Lower lobe of right lung (tissue), 2 donors: ENCODE measurements at regions not wholly inside any gene's neighbourhood (a gene's known extent, or its start where the extent isn't known, plus 50 kb on each side); places are given as distances from the start of the nearest gene placed in this dataset.
"Not testable (repeated sequence)": the region's sequence is repeated elsewhere in the genome, so short reads cannot be mapped to it uniquely, and the experiment has no call there.

Experiments
- ATAC-seq, 2 donors: fragments of 200-7000 bp; cut with Tn5 transposase; one replicate each; pipeline ENCODE4 v1.9.1; 2020 to 2022; ENCODE audit warnings: mild to moderate bottlenecking in 2 of 2, moderate library complexity in 2 of 2
- DNase-seq: peaks from one replicate; pipeline ENCODE4 v3.0.0-alpha.2; 2020
- H3K27ac ChIP-seq: fragments of 200-600 bp; one replicate; pipeline ENCODE4 v1.8.0; 2022
- H3K27me3 ChIP-seq: fragments of 200-600 bp; one replicate; pipeline ENCODE4 v1.8.0; 2022; ENCODE audit warnings: low read depth
- H3K36me3 ChIP-seq: fragments of 200-600 bp; one replicate; pipeline ENCODE4 v1.8.0; 2022; ENCODE audit warnings: mild to moderate bottlenecking
- H3K4me1 ChIP-seq: fragments of 200-600 bp; one replicate; pipeline ENCODE4 v1.8.0; 2022
- H3K4me3 ChIP-seq: fragments of 200-600 bp; one replicate; pipeline ENCODE4 v1.8.0; 2022; ENCODE audit warnings: mild to moderate bottlenecking
- H3K9me3 ChIP-seq: fragments of 200-600 bp; one replicate; pipeline ENCODE4 v1.8.0; 2022
- intact Hi-C: fragments of 100-400 bp; cut with DNase I; formaldehyde crosslinking; loops from one replicate; pipeline ENCODE4 v1.11.0; 2022
- TF ChIP-seq, protein P1 (sequence below): fragments of 200-600 bp; IDR thresholded peaks from one replicate; pipeline ENCODE4 v1.8.0; 2022; ENCODE audit warnings: antibody characterized with exemption, mild to moderate bottlenecking
- donor health status: DM: no; HTN: yes; CAD: no; lungs with severe emphysema.

DNA sequence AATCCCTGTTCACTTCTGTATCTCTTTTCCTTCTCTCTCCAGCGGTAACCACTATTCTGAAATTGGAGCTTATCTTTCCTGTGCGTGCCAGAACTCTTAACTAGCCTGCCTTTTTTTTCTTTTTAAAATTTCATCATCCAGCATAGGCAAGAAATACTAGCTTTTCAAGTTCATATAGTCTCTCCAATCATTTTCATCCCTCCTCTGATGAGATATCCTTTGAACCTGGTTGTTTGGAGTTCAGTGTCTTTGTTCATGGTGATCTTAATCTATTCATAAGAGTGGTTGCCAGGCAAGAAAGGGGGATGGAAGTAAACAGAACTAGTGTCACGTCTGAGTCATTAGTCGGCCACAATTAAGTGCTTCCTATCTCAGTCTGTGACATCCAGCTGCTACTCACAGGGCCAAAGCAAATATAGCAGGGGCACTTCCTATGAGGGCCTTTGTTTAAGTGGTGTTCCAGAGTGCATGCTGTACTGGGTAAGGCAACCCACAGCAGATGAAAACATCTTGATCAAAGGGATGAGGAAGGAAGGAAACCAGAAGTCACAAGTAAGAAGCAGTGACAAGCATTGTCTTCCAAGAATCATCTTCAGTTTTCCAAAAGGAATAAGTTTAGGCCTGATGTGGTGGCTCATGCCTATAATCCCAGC is 56.4 kb upstream of the XIAP start:
- TF ChIP-seq, protein P1, sequence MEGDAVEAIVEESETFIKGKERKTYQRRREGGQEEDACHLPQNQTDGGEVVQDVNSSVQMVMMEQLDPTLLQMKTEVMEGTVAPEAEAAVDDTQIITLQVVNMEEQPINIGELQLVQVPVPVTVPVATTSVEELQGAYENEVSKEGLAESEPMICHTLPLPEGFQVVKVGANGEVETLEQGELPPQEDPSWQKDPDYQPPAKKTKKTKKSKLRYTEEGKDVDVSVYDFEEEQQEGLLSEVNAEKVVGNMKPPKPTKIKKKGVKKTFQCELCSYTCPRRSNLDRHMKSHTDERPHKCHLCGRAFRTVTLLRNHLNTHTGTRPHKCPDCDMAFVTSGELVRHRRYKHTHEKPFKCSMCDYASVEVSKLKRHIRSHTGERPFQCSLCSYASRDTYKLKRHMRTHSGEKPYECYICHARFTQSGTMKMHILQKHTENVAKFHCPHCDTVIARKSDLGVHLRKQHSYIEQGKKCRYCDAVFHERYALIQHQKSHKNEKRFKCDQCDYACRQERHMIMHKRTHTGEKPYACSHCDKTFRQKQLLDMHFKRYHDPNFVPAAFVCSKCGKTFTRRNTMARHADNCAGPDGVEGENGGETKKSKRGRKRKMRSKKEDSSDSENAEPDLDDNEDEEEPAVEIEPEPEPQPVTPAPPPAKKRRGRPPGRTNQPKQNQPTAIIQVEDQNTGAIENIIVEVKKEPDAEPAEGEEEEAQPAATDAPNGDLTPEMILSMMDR: no peak
- Histone ChIP-seq H3K4me3 (no peak overlapping the region), H3K9me3 (no peaks in the 10 kb centered on the region), H3K27ac (no peak overlapping the region), H3K4me1 (no peaks in the 10 kb centered on the region), H3K36me3 (no peaks in the 10 kb centered on the region), H3K27me3 (no peaks in the 10 kb centered on the region)
- intact Hi-C loops: no loop called here
- ATAC-seq: peak; percentile 84 to 86
- DNase-seq: no peak

DNA sequence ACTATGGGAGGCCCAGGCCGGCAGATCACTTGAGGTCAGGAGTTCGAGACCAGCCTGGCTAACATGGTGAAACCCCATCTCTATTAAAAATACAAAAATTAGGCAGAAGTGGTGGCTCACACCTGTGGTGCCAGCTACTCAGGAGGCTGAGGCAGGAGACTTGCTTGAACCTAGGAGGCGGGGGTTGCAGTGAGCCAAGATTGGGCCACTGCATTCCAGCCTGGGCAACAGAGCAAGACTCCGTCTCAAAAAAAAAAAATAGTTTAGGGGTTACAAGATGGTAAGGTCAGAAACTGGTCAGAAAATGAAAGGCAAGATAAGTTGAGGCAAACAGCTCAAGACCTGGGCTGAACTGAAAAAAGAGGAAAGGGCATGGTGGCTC is 55.9 kb upstream of the XIAP start:
- H3K27ac ChIP-seq, ATAC-seq, DNase-seq: not testable (repeated sequence)

DNA sequence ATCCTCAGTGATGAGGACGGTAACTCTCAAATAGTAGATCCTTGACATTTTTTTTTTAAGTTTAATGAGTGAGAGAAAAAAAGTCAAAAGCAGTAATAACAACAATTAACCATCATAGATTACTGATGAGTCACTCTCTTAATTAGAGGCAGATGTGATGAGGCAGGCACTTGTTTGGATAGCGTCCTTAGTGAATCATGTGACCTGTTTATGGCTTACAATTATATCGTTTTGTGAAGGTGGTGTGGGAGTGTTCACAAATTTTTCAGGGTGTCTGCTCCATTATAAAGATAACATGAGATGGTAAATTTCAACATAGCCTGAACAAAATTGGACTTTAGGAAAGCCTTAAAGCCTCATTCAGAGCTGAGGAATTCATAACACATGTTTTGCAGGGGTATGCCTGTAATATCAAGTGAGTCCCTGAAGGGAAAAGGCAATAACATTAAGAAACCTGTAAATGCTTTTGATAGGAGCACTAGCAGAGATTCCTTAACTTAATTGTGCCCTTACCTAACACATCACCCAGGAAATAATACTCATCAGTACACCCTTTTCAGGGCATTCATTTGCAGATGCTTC is 51.9 kb upstream of the XIAP start:
- no peaks in the 10 kb centered on the region for H3K27me3 ChIP-seq
- ATAC-seq: no peak
- H3K4me1 ChIP-seq: no peaks in the 10 kb centered on the region
- DNase-seq: no peak
- H3K9me3 ChIP-seq: no peaks in the 10 kb centered on the region
- H3K27ac ChIP-seq: no peak overlapping the region
- intact Hi-C loops: no loop called here
- no peak overlapping the region for H3K4me3 ChIP-seq
- TF ChIP-seq, protein P1: no peak
- H3K36me3 ChIP-seq: no peaks in the 10 kb centered on the region

More for the DNA sequence above, 55.9 kb upstream of the XIAP start:
- H3K9me3 ChIP-seq, H3K4me3 ChIP-seq, H3K36me3 ChIP-seq, H3K27me3 ChIP-seq, intact Hi-C loops, H3K4me1 ChIP-seq: not testable (repeated sequence)

DNA sequence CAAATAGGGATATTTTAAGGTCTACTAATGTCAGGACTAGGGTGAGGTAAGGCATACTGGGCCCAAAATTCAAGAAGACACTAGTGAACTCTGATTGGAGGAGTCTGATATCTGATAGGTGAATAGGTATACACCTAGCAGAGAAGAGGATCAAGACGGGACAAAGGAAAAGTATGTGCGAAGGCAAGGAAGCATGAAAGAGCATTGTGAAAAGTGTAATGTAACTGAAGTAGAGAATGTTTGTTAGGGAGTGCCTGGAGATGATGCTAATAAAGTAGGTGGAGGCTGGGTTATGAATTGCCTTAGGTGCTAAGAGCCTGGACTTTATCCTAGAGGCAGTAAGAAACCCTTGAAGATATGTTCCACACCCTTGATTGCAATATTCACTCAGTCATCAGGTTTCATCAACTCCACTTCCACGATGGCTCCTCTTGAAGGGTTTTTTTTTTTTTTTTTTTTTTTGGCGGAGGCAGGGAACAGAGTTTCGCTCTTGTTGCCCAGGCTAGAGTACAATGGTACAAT is 49.9 kb upstream of the XIAP start:
- ATAC-seq: no peak

More for the DNA sequence above, 49.9 kb upstream of the XIAP start:
- intact Hi-C loops: no loop called here
- no peaks in the 10 kb centered on the region for H3K9me3 ChIP-seq
- no peaks in the 10 kb centered on the region for H3K4me1 ChIP-seq
- no peak overlapping the region for H3K27ac ChIP-seq
- no peaks in the 10 kb centered on the region for H3K27me3 ChIP-seq
- TF ChIP-seq, protein P1: no peak
- H3K4me3 ChIP-seq: no peak overlapping the region
- H3K36me3 ChIP-seq: no peaks in the 10 kb centered on the region
- no peak for DNase-seq
